ENCODE measurements at regions not wholly inside any gene's neighbourhood (a gene's known extent, or its start where the extent isn't known, plus 50 kb on each side); places are given as distances from the start of the nearest gene placed in this dataset.
"Not testable (repeated sequence)": the region's sequence is repeated elsewhere in the genome, so short reads cannot be mapped to it uniquely, and the experiment has no call there.

GRCh38 chr13:86409466-86410241, 610.4 kb upstream of the SLITRK6 start:
- FAIRE-seq (no peak), DNase-seq (ENCODE audit: low spot score in 2 of 2) (no peak)

- DNase-seq (ENCODE audit: low spot score in 2 of 2) (no peak), FAIRE-seq (no peak)
These were observed 626.1 kb upstream of the SLITRK6 start for GRCh38 chr13:86425170-86425815.

- DNase-seq (ENCODE audit: low spot score in 2 of 2) = no peak
- FAIRE-seq = no peak
These were observed 627.2 kb upstream of the SLITRK6 start for GRCh38 chr13:86426437-86426836.

- no peak for FAIRE-seq
These were observed 630.5 kb upstream of the SLITRK6 start for GRCh38 chr13:86429756-86430155.

GRCh38 chr13:86438034-86438433, 638.8 kb upstream of the SLITRK6 start:
- FAIRE-seq (no peak), DNase-seq (ENCODE audit: low spot score in 2 of 2) (no peak)

More at GRCh38 chr13:86429756-86430155, 630.5 kb upstream of the SLITRK6 start:
- no peak for DNase-seq (ENCODE audit: low spot score in 2 of 2)

- FAIRE-seq = no peak
- no peak for DNase-seq (ENCODE audit: low spot score in 2 of 2)
These were observed 646.0 kb upstream of the SLITRK6 start for GRCh38 chr13:86445206-86445605.

- no peak for FAIRE-seq
- no peak for DNase-seq (ENCODE audit: low spot score in 2 of 2)
These were observed 646.5 kb upstream of the SLITRK6 start for GRCh38 chr13:86445672-86446071.

- FAIRE-seq (no peak), DNase-seq (ENCODE audit: low spot score in 2 of 2) (no peak)
These were observed 647.1 kb upstream of the SLITRK6 start for GRCh38 chr13:86446311-86446710.

- FAIRE-seq (no peak), DNase-seq (ENCODE audit: low spot score in 2 of 2) (no peak)
These were observed 648.3 kb upstream of the SLITRK6 start for GRCh38 chr13:86447479-86447878.

- FAIRE-seq (no peak), DNase-seq (ENCODE audit: low spot score in 2 of 2) (no peak)
These were observed 662.8 kb upstream of the SLITRK6 start for GRCh38 chr13:86462011-86462410.

GRCh38 chr13:86464193-86464592, 665.0 kb upstream of the SLITRK6 start:
- no peak for DNase-seq (ENCODE audit: low spot score in 2 of 2)
- FAIRE-seq = no peak

- DNase-seq (ENCODE audit: low spot score in 2 of 2) (no peak), FAIRE-seq (no peak)
These were observed 675.8 kb upstream of the SLITRK6 start for GRCh38 chr13:86474971-86475370.

- FAIRE-seq (no peak), DNase-seq (ENCODE audit: low spot score in 2 of 2) (no peak)
These were observed 677.4 kb upstream of the SLITRK6 start for GRCh38 chr13:86476656-86477055.

- DNase-seq (ENCODE audit: low spot score in 2 of 2) (no peak), FAIRE-seq (no peak)
These were observed 687.4 kb upstream of the SLITRK6 start for GRCh38 chr13:86486582-86486981.

GRCh38 chr13:86491121-86491520, 691.9 kb upstream of the SLITRK6 start:
- DNase-seq (ENCODE audit: low spot score in 2 of 2) (no peak), FAIRE-seq (no peak)

- DNase-seq (ENCODE audit: low spot score in 2 of 2); FAIRE-seq: not testable (repeated sequence)
These were observed 702.7 kb upstream of the SLITRK6 start for GRCh38 chr13:86501931-86502330.

- FAIRE-seq (no peak), DNase-seq (ENCODE audit: low spot score in 2 of 2) (no peak)
These were observed 711.6 kb upstream of the SLITRK6 start for GRCh38 chr13:86510792-86511191.

- no peak for FAIRE-seq
These were observed 742.2 kb upstream of the SLITRK6 start for GRCh38 chr13:86541461-86541860.

GRCh38 chr13:86554066-86554465, 754.8 kb upstream of the SLITRK6 start:
- FAIRE-seq (no peak), DNase-seq (ENCODE audit: low spot score in 2 of 2) (no peak)

More at GRCh38 chr13:86541461-86541860, 742.2 kb upstream of the SLITRK6 start:
- DNase-seq (ENCODE audit: low spot score in 2 of 2) = no peak

GRCh38 chr13:86559901-86560300, 760.7 kb upstream of the SLITRK6 start:
- DNase-seq (ENCODE audit: low spot score in 2 of 2) (no peak), FAIRE-seq (no peak)

- DNase-seq (ENCODE audit: low spot score in 2 of 2) (no peak), FAIRE-seq (no peak)
These were observed 763.6 kb upstream of the SLITRK6 start for GRCh38 chr13:86562866-86563265.

GRCh38 chr13:86563308-86563707, 764.1 kb upstream of the SLITRK6 start:
- FAIRE-seq = no peak

More at GRCh38 chr13:86563308-86563707, 764.1 kb upstream of the SLITRK6 start:
- no peak for DNase-seq (ENCODE audit: low spot score in 2 of 2)

All from frontal cortex (tissue), 3 donors.